ENCODE measurements at regions not wholly inside any gene's neighbourhood (a gene's known extent, or its start where the extent isn't known, plus 50 kb on each side); places are given as distances from the start of the nearest gene placed in this dataset.

- ChIA-PET POLR2A (no interaction called here), CTCF (no interaction called here)
- no peak for DNase-seq (ENCODE audit: extremely low spot score)
- no peak for TF ChIP-seq ARNT (IDR thresholded peaks at IDR 0.05)
- no peak for TF ChIP-seq FOXM1 (IDR thresholded peaks at IDR 0.05; ENCODE audit: borderline replicate concordance)
- TF ChIP-seq SP1 (IDR thresholded peaks at IDR 0.05) = no peak
- no peak for TF ChIP-seq ZNF384 (IDR thresholded peaks at IDR 0.05)
- TF ChIP-seq FOXK2 (IDR thresholded peaks at IDR 0.05) = no peak
- no peak for TF ChIP-seq PKNOX1 (IDR thresholded peaks at IDR 0.05)
Observed at GRCh38 chr17:62119373-62119772, 54.3 kb upstream of the MED13 start.
